HG02759 (cell line): ENCODE measurements at regions not wholly inside any gene's neighbourhood (a gene's known extent, or its start where the extent isn't known, plus 50 kb on each side); places are given as distances from the start of the nearest gene placed in this dataset.

ENCODE experiments used
- ATAC-seq: cut with Tn5 transposase; IDR thresholded peaks from one replicate; pipeline ENCODE4 v1.9.1; 2021; ENCODE audit warnings: mild to moderate bottlenecking, moderate library complexity; ENCODE audit not compliant: unreplicated experiment

DNA sequence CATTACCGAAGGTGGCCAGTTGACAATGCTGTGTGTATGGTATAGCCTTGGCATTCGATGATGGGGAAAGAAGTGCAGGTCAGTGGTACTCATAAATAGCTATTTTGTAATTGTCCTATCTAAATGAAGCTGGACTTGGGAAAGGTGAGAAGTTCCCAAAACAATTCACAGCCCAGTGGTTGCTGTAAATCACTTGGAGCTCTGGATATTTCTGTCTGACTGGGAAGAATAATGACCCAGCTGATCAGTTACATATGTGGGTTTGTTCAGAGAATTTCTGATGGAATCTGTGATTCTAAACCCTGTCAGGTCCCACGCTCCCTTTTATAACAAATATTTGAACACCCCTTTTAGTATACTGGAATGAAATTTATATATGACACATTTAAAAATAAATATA, 133.9 kb upstream of the PFN2 start:
- no peak for ATAC-seq

DNA sequence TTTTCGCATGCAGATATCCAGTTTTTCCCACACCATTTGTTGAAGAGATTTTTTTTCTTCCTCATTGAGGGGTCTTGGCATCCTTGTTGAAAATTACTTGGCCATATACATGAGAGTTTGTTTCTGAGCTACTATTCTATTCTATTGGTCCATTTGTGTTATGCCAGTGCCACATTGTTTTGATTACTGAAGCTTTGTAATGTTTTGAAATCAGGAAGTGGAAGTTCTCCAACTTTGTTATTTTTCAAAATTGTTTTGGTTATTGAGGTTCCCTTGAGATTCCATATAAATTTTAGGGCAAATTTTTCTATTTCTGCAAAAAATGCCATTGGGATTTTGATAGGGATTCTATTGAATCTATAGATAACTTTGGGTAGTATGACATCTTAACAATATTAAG, 130.3 kb upstream of the PFN2 start:
- no peak for ATAC-seq

DNA sequence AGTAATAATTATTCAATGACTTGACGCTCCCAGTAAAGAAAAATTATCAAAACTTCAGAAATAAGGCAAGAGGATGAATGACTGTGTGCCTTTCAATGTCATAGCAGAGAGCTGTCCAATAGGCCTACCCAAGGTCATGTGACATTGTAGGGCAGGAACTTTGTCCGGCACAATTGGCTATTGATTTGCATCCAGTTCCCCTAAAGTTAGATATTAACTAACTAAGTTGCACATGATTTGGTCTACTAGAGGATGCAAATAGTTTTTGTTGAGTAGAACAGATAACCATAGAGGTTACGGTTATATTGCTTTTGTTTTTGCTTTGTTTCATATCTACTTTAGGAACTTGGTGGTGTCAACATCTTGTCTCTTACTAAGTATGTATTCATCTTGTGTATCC, 127.9 kb upstream of the PFN2 start:
- peak; percentile 62 for ATAC-seq

DNA sequence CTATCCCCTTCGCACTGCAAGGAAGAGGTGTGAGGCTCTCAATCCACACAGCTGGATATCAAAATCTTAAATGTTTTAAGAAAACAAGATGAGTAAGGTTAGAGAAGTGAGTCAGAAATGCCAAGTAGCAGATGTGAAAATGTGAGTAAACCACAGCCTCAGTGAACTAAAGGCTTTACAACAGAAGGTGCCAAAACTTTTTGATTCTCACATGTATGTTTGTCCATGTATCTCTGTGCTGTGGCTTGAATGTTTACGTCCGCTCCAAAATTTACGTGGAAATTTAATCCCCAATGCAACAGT, 126.8 kb upstream of the PFN2 start:
- ATAC-seq, result no peak

DNA sequence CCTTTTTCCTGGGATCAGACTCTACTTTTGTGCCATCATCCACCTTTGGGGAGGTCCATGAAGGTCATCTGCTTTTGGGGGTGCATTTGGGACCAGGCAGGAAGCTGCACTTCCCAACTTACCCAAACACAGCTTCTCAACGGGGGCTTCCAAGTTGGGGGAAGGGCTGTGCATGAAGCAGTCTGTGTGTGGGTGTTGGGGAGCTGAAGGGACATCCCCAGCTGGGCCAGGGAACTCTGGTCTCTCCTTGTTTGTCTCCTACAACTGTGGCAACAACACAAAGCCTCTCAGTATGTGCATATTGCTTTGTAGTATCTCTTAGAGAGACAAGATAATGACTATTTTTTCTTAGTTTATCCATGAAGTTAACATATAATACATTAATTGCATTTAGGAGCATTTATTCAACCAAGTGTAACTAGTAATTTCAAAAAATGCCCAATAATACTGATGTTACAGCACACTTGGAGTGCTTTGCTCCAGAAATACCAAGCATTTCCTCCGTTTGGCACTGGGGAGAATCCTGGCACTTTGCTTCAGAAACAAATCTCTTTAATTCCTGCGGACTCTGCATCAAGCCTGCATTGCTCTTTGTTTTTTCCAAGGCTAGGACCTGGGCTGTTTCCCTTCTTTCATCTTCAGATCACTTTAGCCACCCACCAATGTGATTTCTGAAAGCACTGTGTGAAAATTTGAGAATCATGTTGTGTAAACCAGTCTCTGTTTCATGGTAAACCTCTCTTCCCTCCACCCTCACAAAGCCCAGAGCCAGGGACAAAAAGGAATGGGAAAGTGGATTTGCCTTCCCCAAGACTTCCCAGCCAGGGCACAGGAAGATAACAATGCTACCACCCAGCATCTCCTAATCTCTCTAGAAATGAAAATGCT, 126.2 kb upstream of the PFN2 start:
- no peak for ATAC-seq

DNA sequence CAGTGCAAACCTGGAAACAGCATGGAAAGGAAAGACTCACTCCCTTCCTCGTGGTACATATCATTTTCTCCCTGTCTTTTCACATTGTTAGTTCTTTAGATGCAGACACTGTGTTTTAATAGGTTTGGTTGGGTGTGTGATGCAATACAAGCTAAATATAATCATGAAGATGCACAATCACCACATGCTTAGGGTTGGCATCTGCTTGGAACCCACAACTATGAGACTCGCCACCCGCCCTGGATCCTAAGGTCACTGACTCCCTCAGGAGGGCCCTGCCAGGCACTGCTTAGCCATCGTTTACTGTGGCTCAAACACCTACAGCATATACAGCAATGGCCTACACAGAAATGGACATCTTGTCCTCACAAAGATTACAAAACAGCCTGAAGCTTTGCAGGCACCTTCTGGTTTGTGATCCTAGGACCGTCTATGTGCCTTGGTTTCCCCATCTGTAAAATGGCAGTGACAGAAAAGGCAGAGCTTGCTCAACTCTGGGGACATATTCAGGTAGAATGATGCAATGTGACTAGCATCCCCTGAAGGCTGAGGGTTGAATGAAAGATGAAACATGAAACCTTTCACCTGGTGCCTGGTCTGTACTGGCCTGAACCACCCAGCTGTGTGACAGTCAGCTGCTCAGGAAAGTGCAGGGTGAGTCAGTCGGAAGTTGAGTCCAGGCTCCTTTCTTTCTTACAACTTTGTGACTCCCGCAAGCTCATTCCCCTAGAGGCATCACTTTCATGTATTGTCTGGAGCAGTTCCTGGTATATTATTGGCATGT, 123.6 kb upstream of the PFN2 start:
- no peak for ATAC-seq

DNA sequence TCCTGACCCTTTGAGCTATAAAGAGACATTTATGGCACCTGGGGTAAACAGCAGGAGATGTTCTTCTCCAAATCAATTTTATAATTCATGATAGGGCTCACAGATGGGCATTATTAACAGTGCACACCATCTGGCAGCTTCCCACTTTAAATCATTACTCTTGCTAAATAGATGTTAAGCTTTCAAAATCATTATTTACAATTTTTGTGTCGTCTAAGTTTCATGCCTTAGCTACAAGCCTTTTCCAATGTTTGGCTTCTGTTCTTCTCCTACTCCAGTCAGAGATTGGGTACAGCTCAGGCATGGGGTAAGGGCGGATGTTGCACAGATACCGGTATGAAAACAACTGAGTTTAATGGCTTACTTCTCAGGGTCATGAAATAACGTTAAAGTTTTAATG, 120.9 kb upstream of the PFN2 start:
- ATAC-seq, result no peak

DNA sequence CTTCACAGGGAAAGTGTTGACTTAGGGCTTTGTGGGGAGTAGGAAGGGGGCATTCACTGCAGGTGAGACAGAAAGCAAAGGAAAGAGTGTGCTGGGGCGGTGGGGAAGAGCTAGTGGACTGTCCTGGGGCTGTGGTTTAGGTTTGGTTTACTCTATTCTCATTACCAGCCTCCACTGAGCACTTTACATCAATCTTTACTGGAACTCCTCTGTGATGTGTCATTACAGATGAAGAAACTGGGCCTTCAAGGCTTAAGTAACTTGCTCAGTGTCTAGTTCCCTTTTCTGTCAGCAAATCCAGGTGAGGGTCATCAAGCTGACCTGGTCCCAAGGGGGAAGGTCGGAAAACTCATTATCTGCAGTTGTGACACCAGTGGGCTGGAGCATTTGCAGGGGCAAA, 120.2 kb upstream of the PFN2 start:
- ATAC-seq, result no peak

DNA sequence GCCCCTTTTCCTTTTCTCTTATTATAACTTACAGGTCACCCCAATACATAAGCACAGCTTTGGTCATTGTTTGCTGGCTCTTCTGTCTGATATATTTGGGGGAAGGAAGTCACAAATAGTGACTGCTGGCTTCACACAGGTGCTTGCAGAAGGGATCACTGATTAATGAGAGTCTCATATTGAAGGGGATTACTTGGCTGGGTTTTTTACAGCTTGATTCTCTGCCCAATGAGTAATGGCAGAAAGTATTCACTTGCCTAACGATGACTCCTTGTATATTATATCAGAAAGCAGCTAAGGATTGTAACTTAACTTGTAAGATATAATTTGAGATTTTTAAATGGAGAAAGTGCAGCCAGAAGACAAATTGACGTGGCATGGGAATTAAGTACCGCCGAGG, 119.3 kb upstream of the PFN2 start:
- ATAC-seq, result no peak

DNA sequence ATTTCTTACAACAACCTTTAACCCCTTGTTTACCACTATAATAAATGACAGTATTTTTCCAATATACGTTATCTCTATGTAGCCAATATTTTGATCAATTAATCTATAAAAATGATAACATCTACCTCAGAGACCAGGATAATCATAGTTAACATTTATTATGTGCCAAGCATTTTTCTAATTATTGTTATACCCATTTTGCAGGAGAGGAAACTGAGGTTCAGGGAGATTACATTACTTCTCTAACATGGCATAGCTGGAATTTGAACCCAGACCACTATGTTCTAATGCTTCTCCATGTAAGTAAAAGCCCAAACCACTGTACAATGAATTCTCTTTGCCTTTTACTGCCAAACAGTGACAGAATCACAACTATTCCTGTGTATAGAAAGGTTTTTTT, 113.4 kb upstream of the PFN2 start:
- no peak for ATAC-seq

DNA sequence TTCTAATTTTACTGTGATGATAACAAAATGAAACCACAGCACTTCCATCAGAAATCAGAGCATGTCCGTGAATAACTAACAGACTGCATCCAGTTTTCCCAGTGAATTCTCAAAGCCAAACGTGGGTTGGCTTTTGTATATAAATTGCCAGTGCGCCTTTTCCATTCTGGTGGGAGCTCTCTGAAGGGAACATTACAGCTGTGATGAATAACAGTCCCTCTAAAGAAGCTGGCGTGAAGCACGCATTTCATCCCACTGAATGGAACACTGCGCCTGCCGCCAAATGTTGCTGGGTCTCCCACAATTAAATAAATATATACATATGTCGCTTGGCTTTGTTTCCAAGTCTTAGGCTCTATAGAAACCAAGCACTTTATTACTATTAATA, 113.0 kb upstream of the PFN2 start:
- ATAC-seq, result no peak

DNA sequence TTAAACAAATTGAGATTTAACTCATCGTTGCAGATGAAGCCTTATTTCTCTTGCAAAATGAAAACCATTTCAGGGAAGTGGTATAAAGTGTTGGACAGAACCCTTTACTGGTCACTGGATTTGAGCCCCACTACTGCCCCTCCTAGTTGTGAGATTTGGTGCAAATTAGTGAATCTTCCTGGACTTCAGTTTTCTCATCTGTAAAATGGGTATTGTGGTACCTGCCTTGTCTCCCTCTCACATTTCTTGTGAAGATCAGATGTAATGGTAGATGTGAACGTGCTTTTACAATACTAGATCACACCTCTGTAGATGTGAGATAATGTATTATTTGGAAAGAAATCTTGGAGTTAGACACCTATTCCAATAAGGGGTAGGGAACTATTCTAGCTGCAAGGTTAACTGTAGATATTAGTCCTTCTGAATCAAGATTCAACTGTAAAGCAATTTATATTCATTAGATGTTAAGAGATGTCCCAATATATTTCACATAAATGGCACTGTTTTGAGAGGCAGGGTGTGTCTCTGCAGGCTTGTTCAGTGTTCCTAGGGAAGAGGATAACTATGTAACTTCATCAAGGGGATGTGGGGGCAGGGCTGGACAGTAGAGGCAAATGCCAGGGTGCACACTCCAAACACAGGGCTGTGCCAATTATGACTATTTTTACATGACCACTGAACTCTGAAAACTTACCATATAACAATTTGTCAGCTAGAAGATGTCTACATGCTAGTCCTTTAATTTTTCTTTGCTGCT, 112.4 kb upstream of the PFN2 start:
- ATAC-seq, result no peak

DNA sequence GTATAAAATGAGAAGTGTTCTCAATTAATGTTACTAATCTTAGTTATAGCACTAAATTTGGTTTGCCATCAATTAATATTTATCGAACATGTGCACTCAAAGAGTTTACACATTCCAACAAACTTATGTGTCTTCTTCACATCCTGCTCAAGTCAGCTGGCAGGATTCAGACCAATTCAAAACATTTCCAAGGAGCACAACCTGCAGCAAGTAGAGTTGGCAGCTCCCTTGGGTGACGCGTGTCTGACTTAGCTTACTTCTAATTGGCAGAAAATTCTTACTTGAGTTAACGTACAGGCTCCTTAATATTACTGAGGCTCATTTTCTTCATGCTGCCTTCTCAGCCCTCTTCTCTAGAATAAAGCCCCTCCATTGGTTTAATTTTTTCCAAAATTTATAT, 110.4 kb upstream of the PFN2 start:
- no peak for ATAC-seq

DNA sequence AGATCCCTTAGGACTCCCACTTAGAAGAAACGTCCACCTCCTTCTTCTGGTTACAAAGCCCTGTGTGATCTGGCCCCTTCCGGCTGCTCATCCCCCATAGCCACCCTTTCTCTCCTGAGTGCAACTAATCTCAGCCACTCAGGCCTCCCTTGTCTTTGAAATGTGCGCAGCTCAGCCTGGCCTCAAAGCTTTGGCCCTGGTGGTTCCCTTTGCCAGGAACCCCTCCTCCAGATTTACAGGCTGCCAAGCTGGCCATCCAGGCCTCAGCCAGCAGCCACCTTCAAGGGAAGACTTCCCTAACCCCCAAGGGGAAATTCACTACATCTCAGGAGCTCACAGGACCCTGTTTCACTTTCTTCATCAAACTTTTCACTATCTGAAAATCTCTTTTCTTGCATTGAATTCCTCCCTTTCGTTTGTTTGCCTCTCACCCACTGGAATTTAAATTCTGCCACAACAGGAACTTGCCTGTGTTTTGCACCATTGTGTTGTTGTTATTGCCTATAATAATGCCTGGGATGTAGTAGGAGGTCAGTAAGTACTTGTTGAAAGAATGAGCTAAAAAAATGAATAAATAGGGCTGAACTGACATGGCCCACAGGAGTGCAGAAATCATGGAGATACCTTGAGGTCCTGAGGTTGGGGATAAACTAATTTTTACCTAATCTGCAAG, 109.5 kb upstream of the PFN2 start:
- no peak for ATAC-seq

DNA sequence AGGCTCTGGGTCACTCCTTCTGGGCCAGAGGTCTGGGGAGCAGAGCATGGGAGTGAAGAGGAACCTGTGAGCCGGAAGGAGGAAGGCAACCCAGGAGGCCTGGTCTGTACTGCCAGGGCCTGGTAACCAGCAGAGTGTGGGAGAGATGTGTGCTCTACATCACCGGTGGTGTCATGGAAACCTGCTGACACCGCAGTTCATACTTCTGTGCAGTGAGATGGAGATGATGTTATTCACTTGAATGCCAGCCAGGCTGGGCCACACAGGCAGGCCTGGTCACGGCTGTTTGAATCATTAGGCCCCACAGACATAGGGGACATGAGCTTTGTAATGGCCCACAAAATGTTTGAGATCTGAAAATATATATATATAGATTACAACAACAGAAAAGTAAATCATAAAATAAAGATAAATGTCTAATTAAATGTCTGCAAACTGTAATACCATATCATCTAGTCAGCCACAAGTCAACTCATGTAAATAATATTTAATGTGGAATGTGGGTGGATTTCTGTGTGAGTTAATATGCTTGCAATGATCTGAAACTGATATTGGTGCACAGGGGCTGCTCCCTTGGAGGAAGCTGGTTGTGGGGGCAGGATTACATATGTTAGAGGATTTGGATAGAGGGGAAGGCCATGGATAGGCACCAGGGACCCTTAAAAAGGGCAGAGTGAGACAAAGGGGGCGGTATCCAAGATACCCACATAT, 108.5 kb upstream of the PFN2 start:
- ATAC-seq, result no peak

DNA sequence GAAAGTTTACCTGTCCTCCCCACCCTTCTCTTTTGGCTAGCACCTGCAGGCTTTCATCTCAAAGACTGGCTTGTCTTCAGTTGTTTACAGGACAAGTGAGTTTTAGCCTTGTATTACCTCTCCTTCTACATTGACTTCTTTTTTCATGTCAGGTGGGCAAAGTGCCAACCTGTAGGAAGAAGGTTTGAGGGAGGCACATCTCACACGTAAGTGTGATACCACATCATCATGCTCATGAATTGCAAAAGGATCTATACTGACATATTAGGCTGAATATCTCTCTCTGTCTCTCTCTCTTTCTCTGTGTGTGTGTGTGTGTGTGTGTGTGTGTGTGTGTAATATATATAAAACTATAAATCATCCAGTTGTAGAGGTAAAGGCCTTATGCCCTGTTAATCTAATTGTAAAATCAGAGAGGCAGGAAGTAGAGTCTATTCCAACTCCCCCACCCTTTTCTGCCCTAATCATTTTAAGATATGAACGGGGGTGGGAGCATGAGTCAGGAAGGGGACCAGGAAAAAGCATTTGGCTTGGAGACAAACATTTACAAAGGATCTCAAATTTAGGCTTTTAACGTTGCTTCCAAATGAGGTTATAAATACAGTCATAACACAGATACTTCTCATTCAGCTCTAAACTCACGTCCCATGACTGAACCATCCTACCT, 107.0 kb upstream of the PFN2 start:
- no peak for ATAC-seq

DNA sequence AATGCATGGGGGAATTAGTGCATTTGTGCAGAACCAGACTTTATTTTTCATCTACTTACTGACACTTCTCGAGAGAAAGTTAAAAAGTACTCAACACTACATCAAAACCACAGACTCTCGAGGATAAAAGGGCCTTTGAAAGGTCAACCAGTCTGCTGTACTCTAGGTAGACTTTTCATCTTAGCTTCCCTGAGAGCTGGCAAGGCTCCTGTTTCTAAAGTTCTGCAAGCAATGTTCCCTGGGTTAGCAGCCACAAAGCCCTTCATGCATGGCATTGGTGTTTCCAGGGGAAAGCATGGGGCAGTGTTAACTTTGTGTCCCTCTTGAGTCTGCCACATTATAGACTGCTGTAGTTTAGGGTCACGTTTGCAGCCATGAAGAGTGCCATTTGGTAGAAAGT, 106.4 kb upstream of the PFN2 start:
- ATAC-seq, result no peak

DNA sequence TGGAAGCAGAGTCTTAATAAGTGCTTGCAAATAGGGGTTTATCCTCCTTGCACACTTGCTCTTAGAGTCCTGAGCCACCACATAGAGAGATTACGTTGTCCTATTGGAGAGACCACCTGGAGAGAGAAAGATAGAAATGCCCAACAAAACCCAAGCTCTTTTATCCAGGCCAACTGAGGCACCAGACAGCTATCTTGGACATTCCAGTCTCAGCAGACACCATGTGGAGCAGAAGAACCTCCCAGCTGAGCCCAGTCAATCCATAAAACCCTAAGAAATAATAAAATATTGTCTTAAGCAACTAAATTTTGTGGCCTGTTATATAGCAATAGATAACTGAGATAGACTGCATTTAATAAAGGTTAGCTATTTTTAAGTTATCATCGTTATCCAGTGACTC, 105.7 kb upstream of the PFN2 start:
- ATAC-seq, result no peak

DNA sequence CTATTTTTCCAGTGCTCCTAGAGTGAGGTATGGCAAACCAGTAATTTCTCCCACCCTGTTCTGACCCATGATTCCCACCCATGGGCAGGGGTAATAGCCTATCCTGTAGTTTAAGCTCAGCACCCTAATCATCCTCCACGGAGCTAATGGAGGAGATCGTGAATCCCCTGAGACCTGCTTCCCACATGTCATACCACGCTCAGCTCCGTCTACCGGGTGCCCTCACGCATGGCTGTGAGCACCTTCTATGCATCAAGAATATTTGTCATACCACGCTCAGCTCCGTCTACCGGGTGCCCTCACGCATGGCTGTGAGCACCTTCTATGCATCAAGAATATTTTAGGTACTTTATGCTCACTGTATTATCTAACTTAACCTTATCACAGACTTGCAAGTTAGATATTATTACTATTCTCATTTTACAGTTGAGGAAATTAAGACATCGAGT, 104.7 kb upstream of the PFN2 start:
- ATAC-seq, result no peak
